Lower leg skin (tissue), 4 donors: ENCODE measurements at regions not wholly inside any gene's neighbourhood (a gene's known extent, or its start where the extent isn't known, plus 50 kb on each side); places are given as distances from the start of the nearest gene placed in this dataset.

ENCODE experiments used
- DNase-seq, 2 donors: peaks; one replicate each; pipeline ENCODE4 v3.0.0-alpha.2; 2019; ENCODE audit warnings: low spot score in 2 of 2
- H3K4me3 ChIP-seq: fragments of 200-600 bp; sonication (generic); 2 replicates; pipeline ENCODE4 v1.5.1; 2017; ENCODE audit warnings: mild to moderate bottlenecking, low read depth; ENCODE audit not compliant: poor library complexity, severe bottlenecking
- CTCF ChIP-seq, 3 donors: fragments of 450-650 bp; IDR thresholded peaks; one replicate each; pipeline ENCODE4 v1.5.1; 2016; ENCODE audit warnings: antibody characterized with exemption in 3 of 3, mild to moderate bottlenecking in 3 of 3, moderate library complexity in 2 of 3
- POLR2A ChIP-seq, 2 donors: fragments of 450-650 bp; IDR thresholded peaks; one replicate each; pipeline ENCODE4 v1.6.1; 2016 to 2017; ENCODE audit warnings: antibody characterized with exemption in 2 of 2, mild to moderate bottlenecking in 1 of 2, moderate library complexity in 1 of 2
- WGBS, 2 donors: methylation state at CpG; one replicate each; pipeline ENCODE4 v1.1.5; 2018; 5-methylcytosine and 5-hydroxymethylcytosine counted together
- intact Hi-C: fragments of 100-400 bp; cut with DNase I; formaldehyde crosslinking; loops from one replicate; pipeline ENCODE4 v1.15.0; 2023; ENCODE audit warnings: low total_unique reads

GRCh38 chr10:10366836-10367235 is 650.8 kb upstream of the CELF2 start:
- WGBS, 2 donors = 83 to 100% methylated on average over 1 of the region's 1 CpG
- no peak for DNase-seq
- no peak overlapping the region for H3K4me3 ChIP-seq
- intact Hi-C loops = no loop called here
- no peak for TF ChIP-seq POLR2A (IDR thresholded peaks at IDR 0.05)
- no peak for TF ChIP-seq CTCF (IDR thresholded peaks at IDR 0.05)

DNA sequence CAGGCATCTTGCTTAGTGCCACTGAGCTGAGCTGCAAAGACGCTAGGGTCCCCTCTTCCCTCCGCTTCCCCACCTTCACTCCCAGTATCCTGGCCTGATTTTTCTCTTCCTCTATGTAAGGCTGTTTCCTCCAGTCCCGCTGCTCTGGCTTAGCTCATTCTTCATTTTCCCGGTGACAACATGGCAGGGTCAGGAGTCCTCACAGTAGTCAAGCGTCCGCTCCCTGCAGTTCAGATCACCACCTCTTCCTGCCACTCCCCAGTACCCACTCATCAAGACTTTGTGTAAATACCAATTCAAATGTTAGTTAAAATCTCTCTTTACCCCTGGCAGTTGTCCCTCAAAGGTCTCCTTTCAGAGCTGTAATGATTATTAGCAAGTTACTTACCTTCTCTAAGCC is 650.4 kb upstream of the CELF2 start:
- no peak overlapping the region for H3K4me3 ChIP-seq
- 81 to 93% methylated on average over 5 of the region's 6 CpGs for WGBS, 2 donors
- no peak for TF ChIP-seq CTCF (IDR thresholded peaks at IDR 0.05)
- no peak for TF ChIP-seq POLR2A (IDR thresholded peaks at IDR 0.05)
- intact Hi-C loops = no loop called here
- DNase-seq = no peak

- intact Hi-C loops = no loop called here
- H3K4me3 ChIP-seq = no peak overlapping the region
- TF ChIP-seq CTCF (IDR thresholded peaks at IDR 0.05) = no peak
- TF ChIP-seq POLR2A (IDR thresholded peaks at IDR 0.05) = no peak
- WGBS, 2 donors = 82 to 83% methylated on average over 7 of the region's 7 CpGs
- DNase-seq = no peak
Observed at GRCh38 chr10:10368951-10369576, 648.6 kb upstream of the CELF2 start.

GRCh38 chr10:10385831-10386230 is 631.8 kb upstream of the CELF2 start:
- H3K4me3 ChIP-seq = no peak overlapping the region
- TF ChIP-seq CTCF (IDR thresholded peaks at IDR 0.05) (no peak), POLR2A (IDR thresholded peaks at IDR 0.05) (no peak)

GRCh38 chr10:10389182-10389581 is 628.5 kb upstream of the CELF2 start:
- no peak for TF ChIP-seq CTCF (IDR thresholded peaks at IDR 0.05)
- TF ChIP-seq POLR2A (IDR thresholded peaks at IDR 0.05) = no peak
- DNase-seq = no peak
- H3K4me3 ChIP-seq = no peak overlapping the region
- intact Hi-C loops = no loop called here
- WGBS, 2 donors = 88 to 92% methylated on average over 4 of the region's 4 CpGs

More at GRCh38 chr10:10385831-10386230, 631.8 kb upstream of the CELF2 start:
- DNase-seq = no peak
- intact Hi-C loops = no loop called here

DNA sequence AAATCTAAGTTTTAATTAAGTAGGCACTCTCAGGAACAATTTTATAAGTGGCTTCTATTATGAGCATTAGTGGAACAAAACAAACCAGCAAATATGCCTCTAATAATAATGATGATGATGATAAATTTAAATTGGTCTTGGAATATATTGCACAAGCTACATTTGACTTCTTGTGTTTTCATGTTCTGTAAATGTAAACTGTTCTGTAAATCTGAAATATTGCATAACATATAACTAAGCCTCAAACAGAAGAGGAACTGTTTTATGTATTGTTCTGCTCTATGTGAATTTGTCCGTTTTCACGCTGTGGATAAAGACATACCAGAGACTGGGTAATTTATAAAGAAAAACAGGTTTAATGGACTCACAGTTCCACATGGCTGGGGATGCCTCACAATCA is 625.2 kb upstream of the CELF2 start:
- DNase-seq = no peak
- 88 to 92% methylated on average over 2 of the region's 2 CpGs for WGBS, 2 donors
- intact Hi-C loops = no loop called here
- no peak overlapping the region for H3K4me3 ChIP-seq
- TF ChIP-seq CTCF (IDR thresholded peaks at IDR 0.05) = no peak
- no peak for TF ChIP-seq POLR2A (IDR thresholded peaks at IDR 0.05)
